DND-41 (cell line): ENCODE measurements at regions not wholly inside any gene's neighbourhood (a gene's known extent, or its start where the extent isn't known, plus 50 kb on each side); places are given as distances from the start of the nearest gene placed in this dataset.

Experiments
- ATAC-seq: fragments of 200-7000 bp; cut with Tn5 transposase; 3 replicates; pipeline ENCODE4 v1.9.1; 2021; ENCODE audit warnings: low read depth; ENCODE audit not compliant: insufficient read depth
- DNase-seq: peaks from one replicate; pipeline ENCODE4 v3.0.0-alpha.2; 2020
- H2AFZ ChIP-seq: 2 replicates; pipeline ENCODE4 v1.6.0; 2012; ENCODE audit warnings: low read depth, low read length
- H3K27ac ChIP-seq: 2 replicates; pipeline ENCODE4 v1.5.1; 2012; ENCODE audit warnings: low read length, inconsistent platforms
- H3K27me3 ChIP-seq: fragments of 200-600 bp; sonication (generic); 2 replicates; pipeline ENCODE4 v1.6.0; 2012; ENCODE audit warnings: low read length, mild to moderate bottlenecking, inconsistent platforms; ENCODE audit not compliant: insufficient read depth, poor library complexity
- H3K36me3 ChIP-seq: 2 replicates; pipeline ENCODE4 v1.5.1; 2012; ENCODE audit warnings: low read length, inconsistent platforms; ENCODE audit not compliant: insufficient read depth
- H3K4me1 ChIP-seq: 2 replicates; pipeline ENCODE4 v1.5.1; 2012; ENCODE audit warnings: mild to moderate bottlenecking, low read length; ENCODE audit not compliant: insufficient read depth
- H3K4me2 ChIP-seq: 2 replicates; pipeline ENCODE4 v1.6.0; 2012; ENCODE audit warnings: mild to moderate bottlenecking, moderate library complexity, low read length, inconsistent platforms; ENCODE audit not compliant: insufficient read depth
- H3K4me3 ChIP-seq, 2 experiments: fragments of 200-600 bp in 1 of 2; shearing (Covaris generic) in 1 of 2; 2 replicates each; pipeline ENCODE4 v1.5.1; 2012 to 2016; ENCODE audit warnings: inconsistent platforms in 2 of 2, low read length in 2 of 2, mild to moderate bottlenecking in 2 of 2, low read depth in 1 of 2, moderate library complexity in 1 of 2
- H3K79me2 ChIP-seq: 2 replicates; pipeline ENCODE4 v1.6.0; 2012; ENCODE audit warnings: low read length, inconsistent platforms; ENCODE audit not compliant: insufficient read depth
- H3K9ac ChIP-seq: 2 replicates; pipeline ENCODE4 v1.6.0; 2012; ENCODE audit warnings: low read depth, mild to moderate bottlenecking, inconsistent platforms, low read length, moderate library complexity
- H3K9me3 ChIP-seq: 2 replicates; pipeline ENCODE4 v1.5.1; 2012; ENCODE audit warnings: low read length, moderate library complexity, mild to moderate bottlenecking, inconsistent platforms; ENCODE audit not compliant: insufficient read depth, severe bottlenecking
- H4K20me1 ChIP-seq: 2 replicates; pipeline ENCODE4 v1.6.0; 2012; ENCODE audit warnings: low read length; ENCODE audit not compliant: insufficient read depth
- EZH2 ChIP-seq: IDR thresholded peaks from 3 replicates; pipeline ENCODE4 v1.6.1; 2012; ENCODE audit warnings: borderline replicate concordance, low read depth, mild to moderate bottlenecking, moderate library complexity, low read length, inconsistent platforms; ENCODE audit not compliant: severe bottlenecking
- TF ChIP-seq, protein P1 (sequence below): IDR thresholded peaks from 2 replicates; pipeline ENCODE4 v1.5.1; 2012; ENCODE audit warnings: borderline replicate concordance, low read length, moderate library complexity, mild to moderate bottlenecking; ENCODE audit not compliant: poor library complexity, severe bottlenecking; ENCODE audit errors: extremely low read depth

DNA sequence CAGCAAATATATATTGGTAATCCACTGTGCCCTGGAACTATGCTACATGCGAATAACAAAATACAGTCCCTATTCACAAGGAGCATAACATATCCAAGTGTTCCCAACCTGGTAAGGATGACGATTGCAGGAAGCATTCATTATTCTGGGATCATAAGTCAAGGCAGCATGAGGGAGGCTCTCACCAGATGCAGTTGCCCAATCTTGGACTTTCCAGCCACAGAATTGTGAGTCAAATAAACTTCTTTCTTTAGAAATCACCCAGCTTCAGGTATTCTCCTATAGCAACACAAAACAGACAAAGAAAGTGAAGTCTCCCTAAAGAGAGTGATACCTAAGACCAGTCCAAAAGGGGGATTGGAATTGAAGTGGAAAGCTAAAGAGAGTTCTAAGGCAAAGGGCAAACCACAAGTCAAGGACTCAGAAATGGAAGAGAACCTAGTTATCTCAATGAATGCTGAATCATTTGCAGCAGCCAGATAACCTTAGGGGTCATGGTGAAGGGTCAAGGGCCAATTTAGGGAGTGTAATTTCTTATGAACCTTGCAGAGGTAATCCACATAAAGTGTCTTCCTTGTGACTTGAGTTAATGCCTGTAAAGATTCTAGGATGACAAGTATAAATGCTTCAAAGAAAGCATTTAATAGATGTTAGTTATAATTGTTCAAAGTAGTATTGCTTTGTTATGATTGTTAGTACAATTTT lies 103.1 kb upstream of the PCDH7 start:
- no peaks in the 10 kb centered on the region for H3K9me3 ChIP-seq
- no peaks in the 10 kb centered on the region for H4K20me1 ChIP-seq
- TF ChIP-seq, protein P1, sequence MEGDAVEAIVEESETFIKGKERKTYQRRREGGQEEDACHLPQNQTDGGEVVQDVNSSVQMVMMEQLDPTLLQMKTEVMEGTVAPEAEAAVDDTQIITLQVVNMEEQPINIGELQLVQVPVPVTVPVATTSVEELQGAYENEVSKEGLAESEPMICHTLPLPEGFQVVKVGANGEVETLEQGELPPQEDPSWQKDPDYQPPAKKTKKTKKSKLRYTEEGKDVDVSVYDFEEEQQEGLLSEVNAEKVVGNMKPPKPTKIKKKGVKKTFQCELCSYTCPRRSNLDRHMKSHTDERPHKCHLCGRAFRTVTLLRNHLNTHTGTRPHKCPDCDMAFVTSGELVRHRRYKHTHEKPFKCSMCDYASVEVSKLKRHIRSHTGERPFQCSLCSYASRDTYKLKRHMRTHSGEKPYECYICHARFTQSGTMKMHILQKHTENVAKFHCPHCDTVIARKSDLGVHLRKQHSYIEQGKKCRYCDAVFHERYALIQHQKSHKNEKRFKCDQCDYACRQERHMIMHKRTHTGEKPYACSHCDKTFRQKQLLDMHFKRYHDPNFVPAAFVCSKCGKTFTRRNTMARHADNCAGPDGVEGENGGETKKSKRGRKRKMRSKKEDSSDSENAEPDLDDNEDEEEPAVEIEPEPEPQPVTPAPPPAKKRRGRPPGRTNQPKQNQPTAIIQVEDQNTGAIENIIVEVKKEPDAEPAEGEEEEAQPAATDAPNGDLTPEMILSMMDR, result no peak
- no peak for TF ChIP-seq EZH2
- no peak overlapping the region for H3K4me3 ChIP-seq
- no peak overlapping the region for H2AFZ ChIP-seq
- no peaks in the 10 kb centered on the region for H3K79me2 ChIP-seq
- ATAC-seq, result no peak
- H3K27ac ChIP-seq, result no peak overlapping the region
- no peak overlapping the region for H3K9ac ChIP-seq
- no peaks in the 10 kb centered on the region for H3K36me3 ChIP-seq
- no peak for DNase-seq
- no peak overlapping the region for H3K4me2 ChIP-seq
- H3K4me1 ChIP-seq, result no peaks in the 10 kb centered on the region
- H3K27me3 ChIP-seq, result no peaks in the 10 kb centered on the region

DNA sequence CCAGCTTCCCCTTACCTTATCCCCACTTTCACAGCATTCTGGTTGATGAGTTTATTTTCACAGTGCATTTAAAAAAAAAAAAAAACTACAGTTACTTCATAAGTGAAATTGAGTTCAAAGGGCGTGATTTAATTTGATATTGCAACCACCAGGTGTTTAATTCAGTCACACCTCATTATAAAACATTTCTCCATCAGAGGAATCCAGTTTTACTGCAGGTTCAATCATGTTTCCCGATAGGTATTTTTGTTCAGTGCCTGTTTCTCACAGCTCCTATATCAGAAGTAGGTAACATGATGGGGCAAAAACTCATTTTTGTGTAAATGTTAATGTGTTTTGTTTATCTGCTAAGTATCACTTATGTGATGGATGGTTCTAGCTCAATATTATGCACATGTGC lies 102.3 kb upstream of the PCDH7 start:
- no peak for TF ChIP-seq EZH2
- ATAC-seq (no peak), DNase-seq (no peak)
- Histone ChIP-seq H3K9ac (no peak overlapping the region), H4K20me1 (no peaks in the 10 kb centered on the region), H3K4me3 (no peak overlapping the region), H3K27me3 (no peaks in the 10 kb centered on the region), H3K4me1 (no peaks in the 10 kb centered on the region), H3K79me2 (no peaks in the 10 kb centered on the region), H3K27ac (no peak overlapping the region), H3K4me2 (no peak overlapping the region), H3K36me3 (no peaks in the 10 kb centered on the region), H3K9me3 (no peaks in the 10 kb centered on the region), H2AFZ (no peak overlapping the region)

DNA sequence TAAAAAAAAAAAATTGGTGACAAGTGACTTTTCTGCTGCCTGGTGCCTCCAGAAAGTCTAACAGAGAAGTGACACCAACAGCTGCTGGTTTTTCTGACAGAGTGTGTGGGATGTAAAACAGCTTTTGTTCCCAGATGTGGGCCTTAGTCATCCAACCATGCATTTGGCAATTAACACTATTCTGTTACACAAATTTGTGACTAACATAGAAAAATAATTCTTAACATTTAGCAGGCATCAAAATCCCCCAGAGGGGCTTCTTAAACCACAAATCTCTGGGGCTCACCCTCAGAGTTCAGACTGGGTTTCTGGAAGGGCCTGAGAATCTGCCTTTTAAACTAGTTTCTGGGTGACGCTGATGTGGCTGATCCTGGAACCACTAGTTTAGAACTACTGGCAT lies 100.5 kb upstream of the PCDH7 start:
- Histone ChIP-seq H3K9ac (no peak overlapping the region), H3K79me2 (no peaks in the 10 kb centered on the region), H2AFZ (no peak overlapping the region), H3K36me3 (no peaks in the 10 kb centered on the region), H3K4me2 (no peak overlapping the region), H3K27ac (no peak overlapping the region), H4K20me1 (no peaks in the 10 kb centered on the region), H3K27me3 (no peaks in the 10 kb centered on the region), H3K4me1 (no peaks in the 10 kb centered on the region), H3K9me3 (no peaks in the 10 kb centered on the region), H3K4me3 (no peak overlapping the region)
- no peak for DNase-seq
- no peak for TF ChIP-seq EZH2
- TF ChIP-seq, protein P1, result no peak
- no peak for ATAC-seq

DNA sequence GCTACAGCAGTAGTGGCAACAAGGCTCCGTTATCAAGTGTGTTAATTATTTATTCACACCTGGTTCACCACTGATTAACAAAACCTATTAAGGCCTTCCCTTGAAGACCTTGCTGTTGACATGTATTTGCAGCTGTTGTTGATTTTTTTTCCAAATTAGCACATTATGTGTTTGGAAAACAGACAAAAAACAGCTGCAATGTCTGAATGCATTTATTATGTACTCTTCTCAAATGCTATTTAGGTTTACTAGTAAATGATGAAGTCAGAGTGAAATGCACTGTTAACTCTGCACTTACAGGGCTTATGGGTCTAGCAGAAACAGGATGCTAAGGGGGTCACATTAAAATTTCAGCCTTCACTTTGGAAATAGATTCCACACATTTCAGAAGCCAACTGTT lies 99.5 kb upstream of the PCDH7 start:
- H3K27me3 ChIP-seq, result no peaks in the 10 kb centered on the region
- H3K36me3 ChIP-seq, result no peaks in the 10 kb centered on the region

More for the DNA sequence above, 99.5 kb upstream of the PCDH7 start:
- TF ChIP-seq, protein P1, result no peak
- TF ChIP-seq EZH2, result no peak
- Histone ChIP-seq H3K4me3 (no peak overlapping the region), H3K4me1 (no peaks in the 10 kb centered on the region), H3K79me2 (no peaks in the 10 kb centered on the region), H3K4me2 (no peak overlapping the region), H3K27ac (no peak overlapping the region), H3K9me3 (no peaks in the 10 kb centered on the region), H4K20me1 (no peaks in the 10 kb centered on the region), H2AFZ (no peak overlapping the region), H3K9ac (no peak overlapping the region)
- DNase-seq (no peak), ATAC-seq (no peak)
